ENCODE measurements at regions not wholly inside any gene's neighbourhood (a gene's known extent, or its start where the extent isn't known, plus 50 kb on each side); places are given as distances from the start of the nearest gene placed in this dataset.

GRCh38 chr9:135251996-135252760 is 164.7 kb downstream of the OLFM1 start:
- H3K9me3 Mint-ChIP-seq (ENCODE audit: unreplicated experiment): no peaks in the 10 kb centered on the region
- no peak overlapping the region for H3K27ac Mint-ChIP-seq (ENCODE audit: low read depth, unreplicated experiment)
- ChIA-PET POLR2A (no interaction called here), CTCF (interaction anchor here (0.6 kb wide), 1 partner anchor 13 kb away, joined by 3 read pairs; no protein-coding TSS in a partner anchor)
- H3K36me3 Mint-ChIP-seq (ENCODE audit: insufficient read depth, unreplicated experiment): no peaks in the 10 kb centered on the region
- no peak overlapping the region for H3K4me3 Mint-ChIP-seq (ENCODE audit: unreplicated experiment)
- no TSS peak for BruUV-seq (replicated peaks)
- no peak for DNase-seq (ENCODE audit: unreplicated experiment)
- intact Hi-C loops (cut with micrococcal nuclease): no loop called here
- no peak for TF ChIP-seq CTCF (IDR thresholded peaks at IDR 0.05; ENCODE audit: unreplicated experiment)
- H3K27me3 Mint-ChIP-seq (ENCODE audit: insufficient read depth, unreplicated experiment): peaks cover 5% of the 10 kb centered on the region
- H3K4me1 Mint-ChIP-seq (ENCODE audit: insufficient read depth, unreplicated experiment): no peaks in the 10 kb centered on the region

- H3K27ac Mint-ChIP-seq (ENCODE audit: low read depth, unreplicated experiment): no peak overlapping the region
- H3K4me1 Mint-ChIP-seq (ENCODE audit: insufficient read depth, unreplicated experiment): no peaks in the 10 kb centered on the region
Measured at GRCh38 chr9:135252980-135253304, 165.5 kb downstream of the OLFM1 start.

GRCh38 chr9:135253305-135254004 is 166.0 kb downstream of the OLFM1 start:
- no peak for DNase-seq (ENCODE audit: unreplicated experiment)
- Mint-ChIP-seq H3K9me3 (ENCODE audit: unreplicated experiment) (no peaks in the 10 kb centered on the region), H3K27ac (ENCODE audit: low read depth, unreplicated experiment) (no peak overlapping the region), H3K36me3 (ENCODE audit: insufficient read depth, unreplicated experiment) (no peaks in the 10 kb centered on the region), H3K27me3 (ENCODE audit: insufficient read depth, unreplicated experiment) (no peaks in the 10 kb centered on the region), H3K4me3 (ENCODE audit: unreplicated experiment) (no peak overlapping the region), H3K4me1 (ENCODE audit: insufficient read depth, unreplicated experiment) (no peaks in the 10 kb centered on the region)
- POLR2A ChIA-PET: no interaction called here
- intact Hi-C loops (cut with micrococcal nuclease): no loop called here
- TF ChIP-seq CTCF (IDR thresholded peaks at IDR 0.05; ENCODE audit: unreplicated experiment): no peak
- CTCF ChIA-PET: no interaction called here
- no TSS peak for BruUV-seq (replicated peaks)

More at GRCh38 chr9:135252980-135253304, 165.5 kb downstream of the OLFM1 start:
- Mint-ChIP-seq H3K27me3 (ENCODE audit: insufficient read depth, unreplicated experiment) (no peaks in the 10 kb centered on the region), H3K36me3 (ENCODE audit: insufficient read depth, unreplicated experiment) (no peaks in the 10 kb centered on the region), H3K4me3 (ENCODE audit: unreplicated experiment) (no peak overlapping the region), H3K9me3 (ENCODE audit: unreplicated experiment) (no peaks in the 10 kb centered on the region)
- no peak for DNase-seq (ENCODE audit: unreplicated experiment)
- ChIA-PET CTCF (no interaction called here), POLR2A (no interaction called here)
- no TSS peak for BruUV-seq (replicated peaks)
- TF ChIP-seq CTCF (IDR thresholded peaks at IDR 0.05; ENCODE audit: unreplicated experiment): no peak
- intact Hi-C loops (cut with micrococcal nuclease): no loop called here

GRCh38 chr9:135254176-135255032 is 166.9 kb downstream of the OLFM1 start:
- intact Hi-C loops (cut with micrococcal nuclease): no loop called here
- H3K4me3 Mint-ChIP-seq (ENCODE audit: unreplicated experiment): no peak overlapping the region
- H3K9me3 Mint-ChIP-seq (ENCODE audit: unreplicated experiment): no peaks in the 10 kb centered on the region
- no peaks in the 10 kb centered on the region for H3K4me1 Mint-ChIP-seq (ENCODE audit: insufficient read depth, unreplicated experiment)
- TF ChIP-seq CTCF (IDR thresholded peaks at IDR 0.05; ENCODE audit: unreplicated experiment): no peak
- no peaks in the 10 kb centered on the region for H3K36me3 Mint-ChIP-seq (ENCODE audit: insufficient read depth, unreplicated experiment)
- H3K27ac Mint-ChIP-seq (ENCODE audit: low read depth, unreplicated experiment): no peak overlapping the region
- DNase-seq (ENCODE audit: unreplicated experiment): no peak
- no peaks in the 10 kb centered on the region for H3K27me3 Mint-ChIP-seq (ENCODE audit: insufficient read depth, unreplicated experiment)
- CTCF ChIA-PET: no interaction called here
- BruUV-seq (replicated peaks): no TSS peak
- POLR2A ChIA-PET: no interaction called here

All from MCF 10A (cell line).